ENCODE measurements at regions not wholly inside any gene's neighbourhood (a gene's known extent, or its start where the extent isn't known, plus 50 kb on each side); places are given as distances from the start of the nearest gene placed in this dataset.

DNA sequence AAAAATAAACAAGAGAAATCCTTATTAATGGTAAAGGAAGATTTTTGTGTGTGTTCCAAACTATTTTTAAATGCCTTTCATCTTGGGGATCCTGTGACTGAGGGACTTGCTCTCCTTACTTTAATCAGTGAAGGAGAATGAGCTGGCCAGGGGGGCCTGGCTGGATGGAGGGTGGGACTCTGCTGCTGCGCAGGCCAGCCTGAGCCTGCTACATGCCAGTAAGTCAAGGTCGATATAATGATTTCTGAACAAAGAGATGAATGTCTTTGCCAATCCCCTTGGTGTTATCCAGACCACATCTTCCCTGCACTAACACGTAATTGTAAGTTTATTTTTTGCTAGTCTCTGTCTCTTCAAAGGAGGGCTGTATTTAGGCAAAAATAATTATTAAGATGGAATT, 1679.2 kb upstream of the TENM3 start:
- DNase-seq = no peak

DNA sequence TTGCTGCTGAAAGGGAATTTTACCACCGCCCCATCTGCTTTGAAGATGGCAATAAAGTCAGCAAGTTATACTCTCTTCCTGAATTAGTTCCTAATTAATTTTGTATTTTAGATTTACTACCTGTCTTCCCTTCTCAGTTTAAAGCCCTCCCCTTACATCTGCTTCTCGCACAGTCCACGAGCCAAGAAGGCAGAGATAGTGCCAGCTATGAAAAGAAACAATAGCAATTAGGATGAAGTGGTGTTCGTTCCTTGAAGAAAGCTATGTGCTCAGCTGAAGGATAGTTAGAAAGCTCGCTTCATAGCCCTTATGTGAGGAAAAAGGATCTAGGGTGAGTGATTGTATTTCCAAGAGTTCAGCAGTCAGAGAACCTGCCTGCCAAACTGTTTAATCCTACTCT, 1678.8 kb upstream of the TENM3 start:
- no peak for DNase-seq

DNA sequence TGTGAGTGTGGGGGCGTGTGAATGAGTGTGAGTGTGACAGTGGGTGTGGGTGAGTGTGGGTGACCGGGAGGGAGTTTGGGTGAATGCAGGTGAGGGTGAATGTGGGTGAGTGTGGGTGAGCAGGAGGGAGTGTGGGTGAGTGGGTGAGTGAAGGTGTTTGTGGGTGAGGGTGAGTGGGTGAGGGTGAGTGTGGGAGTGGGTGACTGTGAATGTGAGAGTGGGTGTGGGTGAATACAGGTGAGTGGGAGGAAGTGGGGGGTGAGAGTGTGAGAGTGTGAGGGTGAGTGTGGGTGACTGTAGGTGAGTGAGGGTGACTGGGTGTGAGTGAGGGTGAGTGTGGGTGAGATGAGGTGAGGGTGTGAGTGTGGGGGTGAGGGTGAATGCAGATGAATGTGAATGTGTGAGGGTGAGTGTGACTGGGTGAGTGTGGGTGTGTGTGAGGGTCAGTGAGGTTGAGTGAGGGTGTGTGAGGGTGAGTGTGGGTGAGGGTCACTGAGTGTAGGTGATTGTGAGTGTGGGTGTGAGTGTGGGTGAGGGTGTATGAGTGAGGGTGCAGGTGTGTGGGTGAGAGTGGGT, 1677.3 kb upstream of the TENM3 start:
- DNase-seq = no peak

DNA sequence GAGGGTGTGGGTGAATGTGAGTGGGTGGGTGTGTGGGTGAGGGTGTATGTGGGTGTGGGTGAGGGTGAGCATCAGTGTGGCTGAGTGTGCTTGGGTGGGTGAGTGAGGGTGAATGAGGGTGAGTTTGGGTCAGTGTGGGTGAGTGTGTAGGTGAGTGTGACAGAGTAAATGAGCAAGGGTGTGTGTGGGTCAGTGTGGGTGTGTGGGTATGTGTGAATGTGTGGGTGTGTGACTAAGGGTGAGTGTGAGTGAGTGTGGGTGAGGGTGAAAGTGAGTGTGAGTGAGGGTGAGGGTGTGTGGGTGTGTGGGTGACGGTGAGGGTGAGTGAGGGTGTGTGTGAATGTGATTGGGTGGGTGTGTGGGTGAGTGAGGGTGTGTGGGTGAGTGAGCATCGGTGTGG, 1676.7 kb upstream of the TENM3 start:
- DNase-seq = no peak

DNA sequence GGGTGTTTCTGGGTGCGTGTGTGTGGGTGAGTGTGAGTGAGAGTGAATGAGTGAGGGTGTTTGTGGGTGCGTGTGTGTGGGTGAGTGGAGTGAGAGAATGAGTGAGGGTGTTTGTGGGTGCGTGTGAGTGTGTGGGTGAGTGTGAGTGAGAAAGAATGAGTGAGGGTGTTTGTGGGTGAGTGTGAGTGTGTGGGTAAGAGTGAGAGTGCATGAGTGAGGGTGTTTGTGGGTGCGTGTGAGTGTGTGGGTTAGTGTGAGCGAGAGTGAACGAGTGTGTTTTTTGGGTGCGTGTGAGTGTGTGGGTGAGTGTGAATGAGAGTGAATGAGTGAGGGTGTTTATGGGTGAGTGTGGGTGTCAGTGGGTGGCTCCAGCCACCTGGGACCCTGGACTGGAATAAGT, 1676.1 kb upstream of the TENM3 start:
- no peak for DNase-seq

DNA sequence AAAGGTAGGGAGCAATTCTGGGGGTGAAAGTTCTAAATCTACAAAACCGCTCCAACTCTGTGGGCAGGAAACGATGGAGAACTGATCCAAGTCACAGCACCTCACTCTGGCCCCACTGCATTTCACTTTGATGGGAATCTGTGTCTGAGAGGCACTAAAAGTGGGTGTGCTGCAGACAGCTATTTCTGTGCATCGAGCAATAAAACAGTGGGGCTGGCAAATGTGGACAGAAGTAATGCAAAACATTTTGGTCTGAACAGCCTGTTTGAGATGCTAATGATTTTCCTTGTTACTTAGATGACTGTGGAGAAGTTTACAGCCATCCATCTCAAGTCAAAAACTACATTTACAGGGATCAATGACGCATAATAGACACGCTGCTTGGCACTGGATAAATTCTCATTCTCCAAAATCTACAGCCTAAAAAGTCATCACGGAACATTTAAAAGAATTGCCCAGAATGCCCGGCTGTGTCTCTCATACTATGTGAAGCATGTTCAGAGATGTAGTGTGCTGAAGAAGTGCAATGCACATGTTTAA, 1671.6 kb upstream of the TENM3 start:
- DNase-seq = no peak

DNA sequence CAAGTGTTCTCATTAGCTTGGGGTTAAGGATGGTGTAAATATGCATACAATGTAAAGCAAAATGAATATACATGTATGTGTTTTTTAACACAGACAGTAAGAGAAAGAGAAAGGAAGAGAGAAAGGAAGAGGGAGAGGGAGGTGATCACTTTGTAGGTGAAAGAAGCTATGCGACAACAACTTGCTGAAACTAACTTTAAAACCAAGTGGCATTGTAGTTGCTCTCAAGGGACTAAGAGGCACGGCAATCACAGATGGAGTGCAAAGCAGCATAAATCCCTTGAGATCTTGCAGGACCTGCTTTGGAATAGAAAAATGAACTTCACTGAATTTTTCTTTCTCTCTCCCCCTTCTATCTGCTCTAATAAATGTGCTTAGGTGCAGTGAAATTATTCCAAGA, 1665.0 kb upstream of the TENM3 start:
- DNase-seq = no peak

DNA sequence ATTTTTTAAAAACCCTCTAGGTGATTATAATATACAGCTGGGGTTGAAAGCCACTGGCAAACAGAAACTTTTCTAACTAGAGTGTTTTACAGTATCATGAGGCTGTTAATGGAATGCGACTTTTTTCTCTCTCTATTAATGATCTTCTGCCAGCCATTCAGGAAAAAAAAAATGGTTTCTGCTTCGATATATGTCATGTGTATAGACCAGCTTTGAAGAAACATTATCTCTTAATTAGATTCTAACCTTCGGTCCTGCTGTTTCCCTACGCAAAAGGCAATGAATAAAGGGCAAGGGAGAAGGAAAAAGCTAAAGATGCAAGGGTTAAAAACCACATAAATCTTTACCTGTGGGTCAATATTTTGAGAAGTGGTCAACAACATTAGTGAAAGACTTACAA, 1662.1 kb upstream of the TENM3 start:
- DNase-seq = no peak

DNA sequence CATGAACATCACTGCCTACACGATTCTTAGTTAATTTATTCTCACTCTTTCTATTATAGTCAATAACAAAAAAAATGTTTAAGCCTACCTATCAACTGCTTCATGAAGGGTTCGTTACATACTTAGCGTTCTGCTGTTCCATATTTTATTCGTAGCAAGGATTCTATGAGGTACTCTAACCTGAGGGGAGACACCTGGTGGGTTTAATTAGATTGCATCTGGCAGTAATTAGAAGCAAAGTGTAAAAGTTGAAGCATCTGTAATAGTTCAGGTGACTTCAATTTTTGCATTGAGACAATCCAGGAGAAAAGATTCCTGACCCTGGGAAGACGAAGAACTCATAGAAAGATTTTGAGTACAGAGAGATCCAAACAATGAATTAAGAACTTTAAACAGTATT, 1655.8 kb upstream of the TENM3 start:
- DNase-seq = no peak

DNA sequence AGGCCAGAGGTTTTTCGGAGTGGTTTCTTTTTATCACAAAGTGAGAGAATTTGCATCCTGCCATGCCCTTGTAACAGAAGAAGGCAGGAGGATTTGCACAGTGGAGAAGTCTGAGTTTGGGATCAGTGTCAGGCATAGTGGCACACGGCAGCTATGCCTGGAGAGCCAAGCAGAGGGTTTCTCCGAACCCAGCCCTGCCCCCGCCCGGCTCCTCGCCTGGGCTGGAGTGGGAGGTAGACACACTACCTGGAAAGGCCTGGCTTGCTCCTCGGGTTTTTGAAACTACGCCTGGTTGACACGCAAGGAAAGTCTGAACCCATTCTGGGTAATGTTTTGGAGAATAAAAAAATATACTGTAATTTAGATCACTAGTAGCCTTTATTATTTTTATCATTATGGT, 1653.6 kb upstream of the TENM3 start:
- DNase-seq = no peak

DNA sequence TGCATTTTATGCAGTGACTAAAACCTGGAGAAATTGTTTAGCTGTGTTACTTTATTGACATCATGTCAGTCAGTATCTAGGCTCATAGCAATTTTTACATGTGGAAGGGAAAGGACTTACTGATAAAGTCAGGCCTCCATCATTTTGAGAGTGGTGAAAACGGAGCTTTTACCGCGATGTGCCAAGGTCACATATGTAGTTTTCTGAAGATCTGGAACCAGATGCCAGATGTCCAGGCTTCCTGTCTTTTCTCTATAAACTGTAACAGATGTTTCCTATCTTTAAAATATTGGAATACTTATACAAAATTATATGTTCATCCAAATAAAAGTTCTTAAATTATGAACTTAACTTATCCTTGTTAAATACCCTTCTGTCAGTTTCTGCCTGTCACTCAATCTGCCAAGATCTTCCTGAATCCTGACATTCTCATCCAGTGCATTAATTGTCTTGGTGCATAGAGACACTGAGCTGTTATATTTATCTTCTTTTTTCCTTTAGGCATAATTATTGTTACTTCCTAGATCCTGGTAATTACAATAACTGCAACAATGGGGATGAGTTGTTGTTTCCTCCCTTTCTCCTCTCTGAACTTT, 1646.2 kb upstream of the TENM3 start:
- DNase-seq = no peak

DNA sequence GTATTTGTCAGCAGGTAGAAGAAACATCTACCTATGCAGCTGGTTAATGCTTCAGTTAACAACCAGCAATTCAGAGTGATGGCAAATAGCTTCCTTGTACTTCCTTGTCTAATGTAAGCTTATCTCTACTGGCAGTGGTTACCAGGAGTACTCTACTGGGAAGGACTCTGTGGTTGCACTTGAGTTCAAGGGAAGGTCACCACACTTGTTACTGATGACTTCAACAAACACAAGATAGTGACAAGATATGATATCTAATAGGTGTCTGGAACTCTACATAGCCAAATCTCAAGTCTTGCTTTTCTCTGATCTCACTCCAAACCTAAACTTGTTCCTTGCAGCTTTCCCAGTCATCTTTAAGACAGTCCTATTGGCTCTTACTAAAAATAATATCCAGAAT, 1644.9 kb upstream of the TENM3 start:
- DNase-seq = no peak

DNA sequence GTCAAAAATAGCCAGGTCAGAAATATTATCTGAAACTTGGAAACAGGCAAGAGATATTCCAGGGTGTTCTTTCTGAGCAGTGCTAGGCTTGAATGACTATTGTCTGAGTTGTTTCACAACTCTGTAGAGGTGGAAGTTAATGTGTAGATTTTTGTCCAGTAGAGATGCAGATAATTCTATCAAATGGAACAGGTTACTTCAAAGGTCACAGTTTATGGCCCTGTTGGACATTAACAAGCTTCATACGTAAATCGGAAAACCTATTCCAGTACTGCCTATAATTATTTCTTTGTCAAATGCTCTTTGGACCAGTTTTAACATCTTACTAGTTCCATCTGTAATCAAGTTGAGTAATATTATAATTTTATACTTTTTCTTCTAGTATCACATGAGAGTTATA, 1639.4 kb upstream of the TENM3 start:
- DNase-seq = no peak

DNA sequence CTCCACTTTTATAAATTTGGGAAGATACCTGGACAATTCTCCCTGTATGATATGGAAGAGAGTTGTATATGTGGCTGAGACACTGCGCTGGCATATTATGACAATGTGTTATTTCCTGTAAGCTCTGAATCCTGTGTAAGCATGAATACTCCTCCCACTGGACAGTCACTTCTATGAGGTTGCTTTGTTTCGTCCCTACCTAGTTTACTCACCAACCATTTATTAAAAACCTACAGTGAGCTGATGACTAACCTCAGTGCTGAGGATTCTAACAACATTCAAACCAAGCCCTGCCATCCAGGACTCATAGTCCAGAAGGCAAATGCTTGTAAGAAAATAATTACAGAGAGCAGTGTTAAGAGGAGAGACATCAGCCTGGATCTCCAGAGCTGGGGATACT, 1632.9 kb upstream of the TENM3 start:
- DNase-seq = no peak

DNA sequence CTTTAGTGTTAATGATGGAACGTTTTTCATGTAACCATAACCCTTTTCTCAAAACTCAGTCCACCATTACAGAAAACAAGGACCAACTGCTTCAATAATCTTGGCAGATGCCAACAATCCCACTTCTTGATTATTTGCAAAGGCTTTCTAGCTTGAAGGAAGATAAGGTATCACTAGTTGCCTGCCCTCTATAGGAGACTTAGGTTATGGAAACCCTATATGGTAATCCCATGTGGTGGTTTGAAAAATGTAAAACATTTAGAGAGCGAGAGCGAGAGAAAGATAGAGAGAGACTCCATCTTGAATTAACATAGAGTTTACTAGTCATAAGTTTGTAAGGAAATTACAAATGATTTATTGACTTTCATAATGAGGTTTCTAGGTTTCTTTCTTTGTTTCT, 1627.5 kb upstream of the TENM3 start:
- DNase-seq = no peak

DNA sequence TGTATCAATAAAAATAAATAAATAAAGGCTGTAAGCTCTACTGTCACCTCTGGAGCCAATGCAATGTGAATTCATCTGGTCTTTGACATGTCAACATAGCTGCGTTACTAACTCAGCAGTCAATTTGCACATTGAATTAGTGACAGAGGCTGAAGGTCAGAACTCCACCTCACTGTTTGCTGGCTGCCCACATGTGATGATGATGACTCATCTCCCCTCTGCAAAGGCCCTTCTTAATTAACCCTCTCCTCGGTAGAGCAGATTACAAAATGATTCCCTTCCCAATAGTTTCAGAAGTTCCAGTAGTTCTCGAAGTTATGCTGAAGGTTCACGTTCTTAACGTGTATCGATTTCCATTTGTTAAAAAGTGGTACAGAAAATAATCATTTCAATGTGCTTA, 1626.0 kb upstream of the TENM3 start:
- DNase-seq = no peak

DNA sequence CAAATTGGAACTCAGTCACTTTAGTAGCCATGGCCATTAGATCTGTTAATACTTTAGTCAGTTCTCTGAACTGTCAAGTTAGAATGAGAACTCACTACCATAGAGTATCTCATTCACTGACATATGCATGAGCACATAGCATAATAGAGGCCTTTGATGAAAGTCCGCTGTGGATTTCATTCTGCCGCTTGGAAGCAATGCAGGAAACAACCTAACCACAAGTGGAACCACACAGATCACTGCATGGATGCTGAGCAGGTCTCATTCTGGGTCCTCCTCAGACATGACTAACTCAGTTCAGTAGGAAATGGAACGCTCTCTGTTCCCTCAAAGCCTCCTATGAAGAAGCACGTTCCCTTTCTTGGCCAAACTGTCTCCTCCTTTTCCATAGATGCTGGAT, 1624.8 kb upstream of the TENM3 start:
- no peak for DNase-seq

DNA sequence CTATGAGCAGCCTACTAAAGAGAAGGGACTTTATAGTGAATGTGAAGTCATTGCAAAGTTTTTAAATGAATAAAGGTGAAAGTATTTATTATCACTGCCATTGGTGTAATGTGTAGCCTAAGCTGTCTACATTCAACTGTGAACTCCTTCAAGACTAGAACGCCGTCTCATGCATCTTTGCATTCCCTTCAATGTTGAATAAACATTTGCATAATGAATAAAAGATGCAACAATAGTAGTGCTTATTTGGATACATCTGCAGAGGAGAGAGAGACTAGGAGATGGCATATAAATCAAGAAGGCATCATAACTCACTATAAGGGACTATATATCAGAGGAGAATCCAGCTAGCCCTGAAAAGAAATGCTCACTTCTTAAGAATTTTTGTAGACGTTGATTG, 1623.8 kb upstream of the TENM3 start:
- DNase-seq = no peak

DNA sequence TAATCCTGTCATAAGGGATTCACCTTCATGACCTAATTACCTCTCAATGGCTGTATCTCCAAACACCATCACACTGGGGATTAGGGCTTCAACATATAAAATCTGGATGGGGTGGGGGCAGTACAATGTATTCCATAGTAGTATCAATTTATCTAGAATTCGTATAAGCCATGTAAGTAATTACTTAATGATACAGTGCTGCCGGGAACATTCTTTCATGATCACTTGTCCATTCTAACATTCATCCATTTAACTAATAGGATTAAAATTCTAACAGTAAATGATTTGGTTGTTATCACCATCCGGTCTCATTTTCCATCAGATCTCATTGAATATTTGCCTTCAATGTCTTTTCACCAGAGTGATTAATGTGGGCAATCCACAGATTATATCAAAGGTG, 1620.9 kb upstream of the TENM3 start:
- DNase-seq = no peak

DNA sequence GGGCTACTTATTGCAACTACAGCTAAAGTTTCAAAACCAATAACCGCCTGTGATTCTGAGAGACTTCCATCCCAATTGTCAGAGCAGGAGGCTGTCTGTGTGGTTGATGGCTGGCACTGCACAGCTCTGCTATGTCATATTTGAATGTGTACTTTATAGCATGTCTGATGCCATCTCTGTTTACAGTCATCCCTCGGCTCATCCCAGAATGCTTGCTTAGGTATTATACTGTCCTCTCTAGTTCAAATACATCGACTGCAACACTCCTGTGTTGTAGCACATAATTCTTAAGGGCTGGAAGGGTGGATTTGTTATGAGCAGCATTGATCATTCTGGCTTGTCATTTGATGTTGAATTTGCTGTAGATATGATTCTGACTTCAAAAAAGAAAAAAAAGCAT, 1617.5 kb upstream of the TENM3 start:
- DNase-seq = no peak

DNA sequence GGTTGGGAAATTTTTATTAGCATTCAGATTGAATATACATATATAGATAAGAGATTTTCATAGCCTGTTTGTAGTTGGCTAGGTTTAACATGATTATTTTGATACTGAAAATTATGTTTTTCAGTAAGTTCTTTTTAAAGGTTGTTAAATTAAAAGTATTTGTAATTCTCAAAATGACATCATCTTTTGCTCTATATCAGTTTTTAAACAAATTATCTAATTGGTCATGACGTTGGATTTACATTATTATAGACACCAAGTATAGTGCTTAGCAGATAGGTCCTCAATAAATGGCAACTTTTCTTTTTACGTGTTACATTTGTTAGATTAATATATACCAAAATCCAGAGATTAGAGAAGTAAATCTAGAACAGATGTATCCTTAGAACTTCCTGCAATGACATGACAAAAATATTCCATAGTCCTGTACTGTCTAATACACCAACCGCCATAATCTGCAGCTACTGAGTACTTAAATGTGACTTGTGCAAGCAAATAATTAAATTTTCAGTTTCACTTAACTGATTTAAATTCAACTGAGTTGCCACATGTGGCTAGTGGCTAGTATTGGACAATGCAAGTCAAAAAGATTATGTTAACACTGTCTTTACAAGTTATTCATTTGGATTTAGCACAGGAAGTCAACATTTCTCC, 1613.1 kb upstream of the TENM3 start:
- no peak for DNase-seq

DNA sequence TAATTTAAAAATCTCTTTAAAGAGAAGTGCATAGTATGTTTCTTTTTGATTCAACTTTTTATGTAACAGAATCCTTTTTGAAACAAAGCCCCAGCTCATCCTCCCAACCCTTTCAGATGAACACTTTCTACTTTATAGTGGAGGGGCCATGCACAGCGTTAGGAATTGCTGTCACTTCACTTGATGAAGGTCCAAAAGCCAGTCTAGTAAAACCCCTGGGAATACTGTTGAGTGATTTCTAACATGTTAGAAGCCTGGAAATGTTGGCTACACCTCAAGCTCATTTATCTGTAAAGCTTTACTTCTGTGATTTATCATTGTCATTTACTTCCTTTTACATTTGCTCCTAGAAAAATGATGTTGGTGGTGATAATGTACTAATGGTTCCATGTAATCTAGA, 1608.9 kb upstream of the TENM3 start:
- no peak for DNase-seq

DNA sequence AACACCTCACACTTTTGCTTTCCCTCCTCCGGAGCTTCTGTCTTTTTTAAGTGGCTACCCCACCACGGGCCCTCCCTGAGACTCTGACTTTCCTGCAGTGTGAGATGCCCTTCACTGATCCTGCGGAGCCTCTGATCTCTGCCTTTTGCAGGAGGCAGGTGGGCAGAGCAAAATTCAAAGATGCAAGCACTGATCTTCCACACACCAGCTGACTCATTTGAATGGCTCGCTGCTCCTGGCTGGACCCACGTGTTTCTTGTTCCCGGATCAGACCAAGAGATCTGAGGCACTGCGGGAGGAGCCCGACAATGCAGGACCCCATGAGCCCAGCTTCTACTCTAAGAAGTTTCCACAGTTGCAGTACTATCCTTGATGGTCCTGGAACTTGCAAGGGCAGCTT, 1607.9 kb upstream of the TENM3 start:
- no peak for DNase-seq

DNA sequence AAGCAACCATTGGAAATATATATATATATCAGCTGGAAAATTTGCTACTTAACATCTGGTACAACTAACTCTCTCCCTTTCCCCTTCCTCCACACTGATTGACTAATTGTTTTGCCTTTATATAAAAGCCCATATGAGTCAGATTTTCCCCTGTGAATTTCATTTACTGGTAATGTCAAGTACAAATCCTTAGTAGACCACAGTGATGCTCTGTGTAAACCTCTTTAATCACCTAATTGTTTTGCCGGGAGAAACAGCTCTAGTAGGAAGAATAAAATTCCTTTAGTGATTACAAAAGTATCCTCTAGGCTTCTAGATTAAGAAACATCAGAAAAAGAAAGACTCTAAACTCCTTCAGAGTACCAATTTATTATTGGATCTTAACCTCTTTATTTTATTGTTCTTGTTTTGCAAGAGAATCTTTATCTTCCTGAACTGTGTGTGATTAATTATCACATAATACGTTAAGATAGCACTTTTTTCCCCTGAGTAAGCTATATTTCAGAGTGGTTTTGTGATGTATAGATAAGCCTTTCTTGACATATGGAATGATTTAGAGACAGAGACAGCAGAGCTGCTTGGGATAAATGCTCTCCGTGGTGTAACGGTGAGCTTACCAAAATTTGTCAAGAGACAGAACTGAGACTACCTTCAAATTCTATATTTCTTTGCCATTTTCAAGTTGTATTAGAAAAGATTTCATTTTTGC, 1606.4 kb upstream of the TENM3 start:
- no peak for DNase-seq

All from CD4-positive, alpha-beta T cell treated with Interleukin-10 for 1 hour (primary cell).